Activated B cell treated with CpG ODN at 0.5 μM for 24 hours (primary cell): ENCODE measurements at regions not wholly inside any gene's neighbourhood (a gene's known extent, or its start where the extent isn't known, plus 50 kb on each side); places are given as distances from the start of the nearest gene placed in this dataset.
"Not testable (repeated sequence)": the region's sequence is repeated elsewhere in the genome, so short reads cannot be mapped to it uniquely, and the experiment has no call there.

Experiments
- ATAC-seq: fragments of 200-7000 bp; cut with Tn5 transposase; one replicate; pipeline ENCODE4 v1.10.0; 2021; ENCODE audit warnings: low read depth, mild to moderate bottlenecking, moderate library complexity
- CTCF ChIA-PET: fragments of 350-600 bp; sonication (Branson Sonifier 250); formaldehyde crosslinking; loops from one replicate; lab custom pipeline; 2021; ENCODE audit warnings: antibody characterized with exemption; lab: Charles Lee
- POLR2A ChIA-PET: fragments of 350-600 bp; sonication (Branson Sonifier 250); formaldehyde crosslinking; loops from one replicate; lab custom pipeline; 2021; ENCODE audit warnings: antibody characterized with exemption; lab: Charles Lee
- DNase-seq: peaks from one replicate; pipeline ENCODE4 v3.0.0; 2022
- H3K27ac Mint-ChIP-seq: one replicate; pipeline ENCODE4 v1.8.0; 2020; ENCODE audit warnings: mixed read lengths
- H3K27me3 Mint-ChIP-seq: one replicate; pipeline ENCODE4 v1.8.0; 2021; ENCODE audit warnings: mixed read lengths
- H3K36me3 Mint-ChIP-seq: one replicate; pipeline ENCODE4 v1.8.0; 2021; ENCODE audit warnings: low read depth, mixed read lengths
- H3K4me1 Mint-ChIP-seq: one replicate; pipeline ENCODE4 v1.8.0; 2021; ENCODE audit warnings: mixed read lengths
- H3K4me3 Mint-ChIP-seq: one replicate; pipeline ENCODE4 v1.8.0; 2020; ENCODE audit warnings: mild to moderate bottlenecking, mixed read lengths
- H3K9me3 Mint-ChIP-seq: one replicate; pipeline ENCODE4 v1.8.0; 2020; ENCODE audit warnings: mixed read lengths
- CTCF ChIP-seq: fragments of 200-600 bp; IDR thresholded peaks from one replicate; pipeline ENCODE4 v1.8.0; 2022; ENCODE audit warnings: antibody characterized with exemption, mild to moderate bottlenecking
- intact Hi-C: fragments of 100-400 bp; cut with micrococcal nuclease; formaldehyde crosslinking; loops from one replicate; pipeline ENCODE4 v1.15.1; 2024

- intact Hi-C loops: no loop called here
- ChIA-PET CTCF (no interaction called here), POLR2A (no interaction called here)
- peaks cover 2% of the 10 kb centered on the region for H3K9me3 Mint-ChIP-seq
- no peaks in the 10 kb centered on the region for H3K4me1 Mint-ChIP-seq
- no peaks in the 10 kb centered on the region for H3K27me3 Mint-ChIP-seq
- no peak overlapping the region for H3K27ac Mint-ChIP-seq
- TF ChIP-seq CTCF: no peak
- no peak overlapping the region for H3K4me3 Mint-ChIP-seq
- DNase-seq (no peak), ATAC-seq (no peak)
- H3K36me3 Mint-ChIP-seq: no peaks in the 10 kb centered on the region
Observed at GRCh38 chr10:85379338-85379737, 987.3 kb downstream of the GRID1 start.

- ATAC-seq (no peak), DNase-seq (no peak)
- intact Hi-C loops: no loop called here
- Mint-ChIP-seq H3K27me3 (no peaks in the 10 kb centered on the region), H3K9me3 (no peaks in the 10 kb centered on the region), H3K27ac (no peak overlapping the region), H3K4me3 (no peak overlapping the region), H3K4me1 (no peaks in the 10 kb centered on the region), H3K36me3 (no peaks in the 10 kb centered on the region)
- ChIA-PET CTCF (no interaction called here), POLR2A (no interaction called here)
- TF ChIP-seq CTCF: no peak
Observed at GRCh38 chr10:85400981-85401695, 965.5 kb downstream of the GRID1 start.

- intact Hi-C loops: no loop called here
- DNase-seq (no peak), ATAC-seq (no peak)
- ChIA-PET POLR2A (no interaction called here), CTCF (no interaction called here)
- H3K9me3 Mint-ChIP-seq: no peaks in the 10 kb centered on the region
- no peaks in the 10 kb centered on the region for H3K4me1 Mint-ChIP-seq
- no peak overlapping the region for H3K4me3 Mint-ChIP-seq
- no peak for TF ChIP-seq CTCF
- no peaks in the 10 kb centered on the region for H3K36me3 Mint-ChIP-seq
- no peaks in the 10 kb centered on the region for H3K27me3 Mint-ChIP-seq
- H3K27ac Mint-ChIP-seq: no peak overlapping the region
Observed at GRCh38 chr10:85402541-85402940, 964.1 kb downstream of the GRID1 start.

GRCh38 chr10:85407088-85407487 lies 959.5 kb downstream of the GRID1 start:
- no peaks in the 10 kb centered on the region for H3K36me3 Mint-ChIP-seq
- CTCF ChIA-PET: no interaction called here
- TF ChIP-seq CTCF: no peak
- H3K27ac Mint-ChIP-seq: no peak overlapping the region
- H3K4me3 Mint-ChIP-seq: no peak overlapping the region
- no peaks in the 10 kb centered on the region for H3K27me3 Mint-ChIP-seq
- intact Hi-C loops: no loop called here
- ATAC-seq (no peak), DNase-seq (no peak)
- H3K9me3 Mint-ChIP-seq: peaks cover 12% of the 10 kb centered on the region
- POLR2A ChIA-PET: no interaction called here
- no peaks in the 10 kb centered on the region for H3K4me1 Mint-ChIP-seq

- ATAC-seq (no peak), DNase-seq (no peak)
- H3K4me1 Mint-ChIP-seq: no peaks in the 10 kb centered on the region
- intact Hi-C loops: no loop called here
- no peak overlapping the region for H3K27ac Mint-ChIP-seq
- no peaks in the 10 kb centered on the region for H3K27me3 Mint-ChIP-seq
- no peaks in the 10 kb centered on the region for H3K36me3 Mint-ChIP-seq
- ChIA-PET CTCF (no interaction called here), POLR2A (no interaction called here)
- H3K9me3 Mint-ChIP-seq: peaks cover 12% of the 10 kb centered on the region
- H3K4me3 Mint-ChIP-seq: no peak overlapping the region
- TF ChIP-seq CTCF: no peak
Observed at GRCh38 chr10:85408388-85408787, 958.2 kb downstream of the GRID1 start.

GRCh38 chr10:85410586-85410985 lies 956.0 kb downstream of the GRID1 start:
- CTCF ChIA-PET, ATAC-seq, POLR2A ChIA-PET, H3K27me3 Mint-ChIP-seq, H3K36me3 Mint-ChIP-seq, H3K4me1 Mint-ChIP-seq, DNase-seq, H3K4me3 Mint-ChIP-seq, H3K27ac Mint-ChIP-seq, intact Hi-C loops: not testable (repeated sequence)
- H3K9me3 Mint-ChIP-seq: peaks cover 12% of the 10 kb centered on the region
